NCI-H82 treated with DMSO at 0.1 percent for 48 hours (cell line): ENCODE measurements at regions not wholly inside any gene's neighbourhood (a gene's known extent, or its start where the extent isn't known, plus 50 kb on each side); places are given as distances from the start of the nearest gene placed in this dataset.

Source experiments
- DNase-seq: peaks from one replicate; lab custom pipeline; 2025; ENCODE audit not compliant: unreplicated experiment; lab: John Stamatoyannopoulos, UW

GRCh38 chr7:68671671-68672070, 926.6 kb upstream of the AUTS2 start:
- DNase-seq: no peak

- no peak for DNase-seq
These were observed 923.4 kb upstream of the AUTS2 start for GRCh38 chr7:68674826-68675225.

GRCh38 chr7:68676813-68677535, 921.3 kb upstream of the AUTS2 start:
- no peak for DNase-seq

- no peak for DNase-seq
These were observed 920.1 kb upstream of the AUTS2 start for GRCh38 chr7:68678196-68678595.

GRCh38 chr7:68679459-68680234, 918.6 kb upstream of the AUTS2 start:
- no peak for DNase-seq

- no peak for DNase-seq
These were observed 917.9 kb upstream of the AUTS2 start for GRCh38 chr7:68680235-68680872.

GRCh38 chr7:68682910-68683309, 915.4 kb upstream of the AUTS2 start:
- DNase-seq: no peak

GRCh38 chr7:68684246-68684839, 913.9 kb upstream of the AUTS2 start:
- no peak for DNase-seq

- no peak for DNase-seq
These were observed 913.3 kb upstream of the AUTS2 start for GRCh38 chr7:68684996-68685395.

GRCh38 chr7:68688416-68689086, 909.7 kb upstream of the AUTS2 start:
- DNase-seq: no peak

GRCh38 chr7:68689087-68689433, 909.2 kb upstream of the AUTS2 start:
- DNase-seq: no peak

GRCh38 chr7:68691261-68692216, 906.7 kb upstream of the AUTS2 start:
- DNase-seq: no peak

GRCh38 chr7:68692511-68692910, 905.8 kb upstream of the AUTS2 start:
- DNase-seq: no peak

- DNase-seq: no peak
These were observed 903.6 kb upstream of the AUTS2 start for GRCh38 chr7:68694656-68695055.

- DNase-seq: no peak
These were observed 900.4 kb upstream of the AUTS2 start for GRCh38 chr7:68697796-68698280.

- no peak for DNase-seq
These were observed 899.1 kb upstream of the AUTS2 start for GRCh38 chr7:68699090-68699711.

- DNase-seq: no peak
These were observed 897.9 kb upstream of the AUTS2 start for GRCh38 chr7:68700414-68700813.

- no peak for DNase-seq
These were observed 892.0 kb upstream of the AUTS2 start for GRCh38 chr7:68706291-68706690.

- no peak for DNase-seq
These were observed 891.1 kb upstream of the AUTS2 start for GRCh38 chr7:68707159-68707558.
